GM19372 (cell line): ENCODE measurements at regions not wholly inside any gene's neighbourhood (a gene's known extent, or its start where the extent isn't known, plus 50 kb on each side); places are given as distances from the start of the nearest gene placed in this dataset.
"Not testable (repeated sequence)": the region's sequence is repeated elsewhere in the genome, so short reads cannot be mapped to it uniquely, and the experiment has no call there.

Source experiments
- ATAC-seq: cut with Tn5 transposase; IDR thresholded peaks from one replicate; pipeline ENCODE4 v1.9.1; 2021; ENCODE audit warnings: mild to moderate bottlenecking, low read depth, moderate library complexity; ENCODE audit not compliant: unreplicated experiment

- no peak for ATAC-seq
These were observed 85.5 kb upstream of the HNF1B start for GRCh38 chr17:37830151-37830993.

DNA sequence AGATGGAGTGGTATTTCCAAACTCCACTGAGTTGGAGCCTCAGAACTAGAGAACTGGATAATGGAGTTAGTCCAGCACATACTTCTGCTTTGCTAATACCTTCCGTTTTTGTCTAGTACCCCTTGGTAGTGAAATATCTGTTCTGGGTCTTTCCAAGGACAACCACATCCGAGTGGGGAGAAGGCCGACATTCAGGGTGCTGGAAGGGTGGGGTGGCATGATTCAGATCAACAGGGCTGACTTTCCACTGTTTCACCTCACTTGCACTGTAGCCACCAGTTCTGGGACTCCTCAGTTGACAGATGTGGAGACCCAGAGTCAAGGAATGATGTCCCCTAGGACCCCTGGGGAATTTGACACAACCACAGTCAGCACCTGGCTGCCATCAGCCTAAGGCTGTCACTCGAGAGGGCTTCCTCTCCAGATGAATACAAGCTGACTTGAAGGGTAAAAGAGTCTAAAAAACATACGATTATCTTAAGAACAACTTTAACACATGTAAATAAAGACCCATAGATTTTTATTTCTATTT, 84.8 kb upstream of the HNF1B start:
- no peak for ATAC-seq

GRCh38 chr17:37828651-37829124, 83.8 kb upstream of the HNF1B start:
- ATAC-seq: no peak

- no peak for ATAC-seq
These were observed 83.2 kb upstream of the HNF1B start for GRCh38 chr17:37827905-37828650.

GRCh38 chr17:37826497-37827430, 81.9 kb upstream of the HNF1B start:
- no peak for ATAC-seq

- no peak for ATAC-seq
These were observed 81.0 kb upstream of the HNF1B start for GRCh38 chr17:37825851-37826250.

DNA sequence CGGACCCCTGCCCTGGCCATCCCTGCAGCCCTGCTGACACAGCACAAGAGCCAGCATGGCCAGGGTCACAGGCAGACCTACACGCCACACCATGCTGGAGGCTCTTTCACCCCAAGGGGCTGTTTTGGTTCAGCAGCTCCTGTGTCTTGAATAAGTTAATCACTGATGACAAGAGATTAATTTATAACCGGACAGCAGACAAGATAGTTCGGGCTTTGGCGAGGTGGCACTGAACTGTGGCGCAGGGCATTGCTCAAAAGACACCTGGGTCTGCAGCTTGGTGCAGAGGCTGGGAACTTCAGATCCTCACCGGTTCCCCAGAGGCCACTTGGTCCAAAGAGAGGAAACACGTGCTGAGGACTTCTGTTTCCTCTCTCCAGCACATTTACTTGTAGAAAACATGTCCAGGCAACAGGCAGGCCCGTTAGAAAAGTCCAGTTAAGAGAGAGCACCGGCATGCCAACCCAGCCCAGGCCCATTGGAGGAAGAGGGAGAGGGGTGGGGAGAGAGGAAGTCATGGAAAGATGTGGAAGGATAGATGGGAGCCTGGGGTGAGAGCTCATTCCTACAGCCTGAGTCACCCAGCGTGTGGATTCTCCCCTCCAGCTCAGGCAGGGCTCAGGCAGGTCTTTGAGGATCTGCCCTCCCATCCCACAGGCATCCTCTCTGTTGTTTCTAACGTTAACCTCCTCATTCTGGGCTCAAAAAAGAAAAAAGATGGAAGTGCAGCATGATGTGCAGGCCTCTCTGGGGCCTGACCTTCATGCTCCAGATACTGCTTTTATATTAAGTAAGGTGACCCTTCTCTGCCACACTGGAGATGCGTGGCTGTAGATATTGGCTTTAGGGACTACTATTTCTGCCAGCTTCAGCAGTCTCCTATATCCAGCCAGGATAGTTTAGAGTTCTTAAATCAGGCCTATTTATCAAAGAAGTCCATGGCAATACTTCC, 80.0 kb upstream of the HNF1B start:
- ATAC-seq: no peak

- ATAC-seq: no peak
These were observed 79.1 kb upstream of the HNF1B start for GRCh38 chr17:37823996-37824395.

DNA sequence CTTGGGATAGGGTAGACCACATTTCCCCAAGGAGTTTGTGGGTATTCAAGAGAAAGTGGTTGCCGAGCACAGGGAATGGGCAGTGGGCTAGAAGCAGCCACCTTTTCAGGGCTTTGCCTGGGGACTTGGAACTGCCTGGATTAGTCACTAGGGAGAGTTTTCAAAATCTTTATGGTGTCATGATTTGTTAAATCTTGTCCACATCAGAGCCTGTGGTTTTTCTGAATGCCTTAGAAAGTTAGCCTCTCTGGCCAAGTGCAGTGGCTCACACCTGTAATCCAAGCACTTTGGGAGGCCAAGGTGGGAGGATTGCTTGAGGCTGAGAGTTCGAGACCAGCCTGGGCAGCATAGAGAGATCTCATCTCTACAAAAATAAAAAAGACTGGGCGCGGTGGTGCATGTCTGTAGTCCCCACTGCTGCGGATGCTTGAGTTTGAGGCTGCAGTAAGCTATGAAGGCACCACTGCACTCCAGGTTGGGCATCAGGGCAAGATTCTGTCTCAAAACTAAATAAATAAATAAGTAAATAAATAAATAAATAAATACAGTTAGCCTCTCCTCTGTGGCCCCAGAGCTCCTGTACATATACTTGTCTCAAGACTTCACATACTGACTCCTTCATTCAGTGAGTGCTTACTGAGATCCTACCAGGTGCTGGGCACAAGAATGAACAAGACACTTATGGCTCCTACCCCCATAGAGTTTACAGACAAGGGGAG, 76.3 kb upstream of the HNF1B start:
- no peak for ATAC-seq

DNA sequence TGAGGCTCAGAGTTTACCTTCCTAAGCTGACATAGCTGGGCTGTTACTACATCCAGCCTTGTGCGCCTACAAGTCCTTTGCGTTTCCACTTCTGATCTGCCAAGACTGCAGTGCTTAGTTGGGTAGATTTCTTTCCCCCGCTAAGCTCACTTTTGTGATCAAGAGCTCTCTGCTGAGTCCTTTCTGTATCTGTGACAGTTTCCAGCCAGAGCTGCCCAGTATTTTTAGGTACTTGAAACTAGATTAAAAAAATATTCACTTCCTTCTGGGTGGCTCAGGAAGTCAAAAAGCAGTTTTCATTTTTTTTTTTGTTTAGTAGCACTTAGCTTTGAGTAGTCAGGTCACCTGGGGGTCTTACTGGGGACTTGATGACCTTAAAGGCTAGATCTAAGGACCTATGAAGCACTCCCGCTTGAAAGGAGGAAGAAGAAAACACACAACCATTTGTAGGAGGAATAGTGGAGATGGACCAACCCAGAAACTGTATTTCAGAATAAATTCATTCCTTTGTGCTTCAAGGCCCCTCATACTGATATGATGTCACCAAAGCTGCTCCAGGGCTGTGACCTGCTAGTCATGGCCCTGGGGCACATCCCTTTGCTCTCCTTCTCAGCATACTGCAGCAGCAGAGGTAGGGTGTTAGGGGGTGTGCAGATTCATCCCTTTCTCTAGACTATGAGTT, 75.6 kb upstream of the HNF1B start:
- no peak for ATAC-seq

GRCh38 chr17:37818689-37819088, 73.8 kb upstream of the HNF1B start:
- ATAC-seq: no peak

GRCh38 chr17:37816950-37817349, 72.1 kb upstream of the HNF1B start:
- ATAC-seq: no peak

DNA sequence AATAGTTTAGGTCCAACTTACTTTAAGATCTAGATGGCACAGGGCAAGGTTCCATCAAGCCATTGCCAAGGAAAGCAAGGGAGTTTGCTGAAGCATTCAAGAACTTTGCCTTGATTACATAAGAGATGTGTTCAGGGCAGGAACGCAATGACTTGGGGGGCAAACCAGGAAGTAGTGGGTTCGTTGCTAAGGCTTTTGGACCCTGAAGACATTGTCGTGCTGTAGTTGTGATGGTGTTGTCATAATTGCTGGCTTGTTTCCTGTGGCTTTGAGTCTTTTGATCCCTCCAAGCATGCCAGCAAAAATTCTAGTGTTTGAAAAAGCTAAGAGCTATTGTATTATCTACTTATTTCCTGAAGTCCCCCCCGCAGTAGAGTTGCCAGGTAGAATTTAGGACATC, 70.7 kb upstream of the HNF1B start:
- no peak for ATAC-seq

GRCh38 chr17:37813751-37814150, 68.9 kb upstream of the HNF1B start:
- ATAC-seq: no peak

DNA sequence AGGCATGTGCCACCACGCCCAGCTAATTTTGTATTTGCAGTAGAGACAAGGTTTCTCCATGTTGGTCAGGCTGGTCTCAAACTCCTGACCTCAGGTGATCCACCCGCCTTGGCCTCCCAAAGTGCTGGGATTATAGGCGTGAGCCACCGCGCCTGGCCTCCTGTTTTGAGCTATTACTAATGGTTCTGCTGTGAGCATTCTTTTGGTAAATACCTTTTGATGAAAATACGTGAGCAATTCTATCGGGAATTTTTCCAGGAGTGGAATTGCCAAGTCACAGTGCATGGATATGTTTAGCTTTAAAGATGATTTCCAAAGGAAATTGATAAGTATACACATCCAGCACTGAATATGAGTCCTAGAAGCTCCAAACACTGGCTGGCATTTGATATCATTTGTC, 64.0 kb upstream of the HNF1B start:
- not testable (repeated sequence) for ATAC-seq

DNA sequence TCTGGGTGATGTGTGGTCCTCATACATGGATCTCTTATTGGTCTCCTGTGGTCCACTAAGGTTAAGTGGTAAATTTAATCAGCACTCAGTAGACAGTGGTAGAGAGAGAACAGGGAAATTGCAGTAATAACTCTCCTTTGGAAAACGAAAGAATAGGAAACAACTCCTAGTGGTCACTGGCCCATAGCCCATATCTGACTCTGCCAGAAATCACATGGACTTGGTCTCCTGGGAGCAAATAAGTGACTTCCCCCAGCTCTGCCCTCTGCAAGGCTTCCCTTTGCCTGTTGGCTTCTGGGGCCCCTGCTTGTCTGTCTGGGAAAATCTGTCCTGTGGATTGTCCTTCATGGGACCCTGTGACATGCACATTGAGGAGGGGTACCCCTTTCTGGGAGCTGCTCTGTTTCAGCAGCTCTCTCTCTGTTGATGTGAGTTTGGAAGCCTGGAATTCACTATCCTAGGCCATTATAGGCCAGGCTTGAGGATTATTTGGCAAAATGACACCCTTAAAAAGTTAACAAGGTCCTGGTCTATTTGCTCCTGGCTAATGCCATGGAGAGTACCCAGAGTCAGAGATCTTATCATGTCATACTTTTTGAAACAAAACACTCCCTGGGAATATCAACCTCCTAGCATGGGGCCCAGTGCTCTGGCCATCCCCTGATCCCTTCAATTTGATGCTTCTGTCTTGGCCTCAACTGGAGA, 58.0 kb upstream of the HNF1B start:
- no peak for ATAC-seq

DNA sequence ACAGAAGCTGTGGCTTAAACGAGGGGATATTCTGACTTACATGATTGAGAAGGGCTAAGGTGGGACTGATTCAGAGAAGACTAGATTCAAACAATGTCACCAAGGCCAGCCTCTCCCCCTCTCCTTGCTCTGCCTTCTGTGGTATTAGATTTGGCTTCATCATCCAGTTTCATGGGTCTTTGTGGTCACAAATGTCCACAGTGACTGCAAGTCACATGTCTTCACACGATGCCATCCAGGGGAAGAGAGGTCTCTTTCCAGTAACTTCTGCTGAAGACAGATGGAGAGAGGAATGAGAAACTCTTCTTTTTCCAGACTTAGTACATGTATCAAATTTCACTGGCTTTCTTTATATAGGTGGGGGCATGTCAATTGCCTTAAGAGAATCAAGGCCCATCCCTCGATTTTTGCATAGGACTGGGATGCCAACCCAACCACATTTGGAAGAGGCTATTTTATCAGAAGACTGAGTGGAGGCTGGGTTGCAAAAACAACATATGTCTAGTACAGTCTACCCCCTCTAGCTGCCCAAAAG, 57.3 kb upstream of the HNF1B start:
- ATAC-seq: no peak
